Natural killer cell (primary cell): ENCODE measurements at regions not wholly inside any gene's neighbourhood (a gene's known extent, or its start where the extent isn't known, plus 50 kb on each side); places are given as distances from the start of the nearest gene placed in this dataset.
"Not testable (repeated sequence)": the region's sequence is repeated elsewhere in the genome, so short reads cannot be mapped to it uniquely, and the experiment has no call there.

Experiments
- ATAC-seq, 3 donors: fragments of 150-1000 bp in 2 of 3; fragments of 200-7000 bp in 1 of 3; cut with Tn5 transposase; 1 replicate in 1 of 3; 2 replicates in 2 of 3; pipeline ENCODE4 v1.10.0; 2021; ENCODE audit warnings: mild to moderate bottlenecking in 2 of 3, moderate library complexity in 2 of 3
- DNase-seq, 2 donors: peaks; one replicate each; pipeline versions ENCODE4 v3.0.0 to v3.0.0-alpha.2; 2013 to 2021; ENCODE audit warnings: mixed read lengths in 1 of 2
- H3K27ac ChIP-seq: one replicate; pipeline ENCODE4 v1.5.1; 2013; ENCODE audit warnings: mild to moderate bottlenecking, low read length
- H3K27me3 ChIP-seq: one replicate; pipeline ENCODE4 v1.6.1; 2013; ENCODE audit warnings: low read length; ENCODE audit not compliant: control insufficient read depth, insufficient read depth
- H3K36me3 ChIP-seq: one replicate; pipeline ENCODE4 v1.6.1; 2013; ENCODE audit warnings: low read length; ENCODE audit not compliant: control insufficient read depth, insufficient read depth
- H3K4me1 ChIP-seq: one replicate; pipeline ENCODE4 v1.6.1; 2013; ENCODE audit warnings: low read length; ENCODE audit not compliant: control insufficient read depth, insufficient read depth
- H3K4me3 ChIP-seq: one replicate; pipeline ENCODE4 v1.5.1; 2013; ENCODE audit warnings: low read length
- H3K9me3 ChIP-seq: one replicate; pipeline ENCODE4 v1.6.1; 2013; ENCODE audit warnings: low read length; ENCODE audit not compliant: control insufficient read depth, insufficient read depth
- H3K27ac Mint-ChIP-seq, 2 donors: one replicate each; pipeline ENCODE4 v1.8.0; 2022; ENCODE audit warnings: mild to moderate bottlenecking in 2 of 2, mixed read lengths in 2 of 2, moderate library complexity in 1 of 2
- H3K27me3 Mint-ChIP-seq, 2 donors: one replicate each; pipeline ENCODE4 v1.8.0; 2022; ENCODE audit warnings: low read depth in 2 of 2, mixed read lengths in 2 of 2
- H3K36me3 Mint-ChIP-seq: one replicate; pipeline ENCODE4 v1.8.0; 2022; ENCODE audit warnings: mixed read lengths
- H3K4me1 Mint-ChIP-seq, 2 donors: one replicate each; pipeline ENCODE4 v1.8.0; 2022; ENCODE audit warnings: mixed read lengths in 2 of 2
- H3K4me3 Mint-ChIP-seq: one replicate; pipeline ENCODE4 v1.8.0; 2022; ENCODE audit warnings: mild to moderate bottlenecking, moderate library complexity, mixed read lengths
- H3K9me3 Mint-ChIP-seq, 2 donors: one replicate each; pipeline ENCODE4 v1.8.0; 2022; ENCODE audit warnings: mixed read lengths in 2 of 2
- WGBS: methylation state at CpG from one replicate; pipeline ENCODE4 v1.1.7; 2013; ENCODE audit warnings: missing lambda C conversion rate; ENCODE audit not compliant: insufficient coverage; 5-methylcytosine and 5-hydroxymethylcytosine counted together
- intact Hi-C: fragments of 100-400 bp; cut with micrococcal nuclease; formaldehyde crosslinking; loops from one replicate; pipeline ENCODE4 v1.14.2; 2022
- TF ChIP-seq, protein P1 (sequence below): fragments of 200-600 bp; IDR thresholded peaks from one replicate; pipeline ENCODE4 v1.8.0; 2022; ENCODE audit warnings: antibody characterized with exemption

DNA sequence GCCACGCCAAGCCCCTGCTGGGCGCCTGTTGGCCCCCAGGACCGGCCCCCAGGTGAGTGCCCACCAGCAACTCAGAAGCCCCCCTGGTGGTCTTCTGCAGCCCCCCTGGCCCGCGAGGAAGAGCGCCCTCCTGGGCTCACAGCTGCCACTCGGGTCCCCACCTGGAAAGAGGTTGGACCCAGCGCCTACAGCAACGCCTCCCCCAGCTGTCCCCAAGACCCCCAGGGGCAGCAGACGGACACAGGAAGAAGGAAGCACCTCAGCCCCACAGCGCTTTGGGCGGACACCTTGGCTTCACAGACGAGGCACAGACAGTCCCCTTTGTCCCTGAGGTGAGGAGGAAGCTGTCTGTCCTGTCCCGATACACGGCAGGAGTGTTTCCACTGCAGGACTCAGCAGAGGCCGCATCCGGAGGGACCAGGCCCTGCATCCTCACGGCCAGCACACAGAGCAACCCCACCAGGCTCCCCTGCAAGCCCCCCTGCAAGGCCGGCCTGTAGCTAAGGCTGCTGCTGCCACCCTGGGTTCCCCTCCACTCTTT is 115.6 kb upstream of the NKX1-1 start:
- H3K36me3 ChIP-seq: no peaks in the 10 kb centered on the region
- peaks cover 3% of the 10 kb centered on the region for H3K4me1 ChIP-seq
- no peak overlapping the region for H3K27ac ChIP-seq
- H3K27me3 ChIP-seq: peaks cover 9% of the 10 kb centered on the region
- no peaks in the 10 kb centered on the region for H3K9me3 ChIP-seq
- 84% methylated on average over 19 of the region's 19 CpGs for WGBS
- Mint-ChIP-seq H3K36me3 (no peaks in the 10 kb centered on the region), H3K27ac (no peak overlapping the region), H3K27me3 (peaks cover 31 to 38% of the 10 kb centered on the region in 2 donors), H3K9me3 (no peaks in the 10 kb centered on the region), H3K4me1 (peaks cover 0 to 10% of the 10 kb centered on the region in 2 donors), H3K4me3 (no peak overlapping the region)
- ATAC-seq (no peak), DNase-seq (no peak)
- TF ChIP-seq, protein P1, sequence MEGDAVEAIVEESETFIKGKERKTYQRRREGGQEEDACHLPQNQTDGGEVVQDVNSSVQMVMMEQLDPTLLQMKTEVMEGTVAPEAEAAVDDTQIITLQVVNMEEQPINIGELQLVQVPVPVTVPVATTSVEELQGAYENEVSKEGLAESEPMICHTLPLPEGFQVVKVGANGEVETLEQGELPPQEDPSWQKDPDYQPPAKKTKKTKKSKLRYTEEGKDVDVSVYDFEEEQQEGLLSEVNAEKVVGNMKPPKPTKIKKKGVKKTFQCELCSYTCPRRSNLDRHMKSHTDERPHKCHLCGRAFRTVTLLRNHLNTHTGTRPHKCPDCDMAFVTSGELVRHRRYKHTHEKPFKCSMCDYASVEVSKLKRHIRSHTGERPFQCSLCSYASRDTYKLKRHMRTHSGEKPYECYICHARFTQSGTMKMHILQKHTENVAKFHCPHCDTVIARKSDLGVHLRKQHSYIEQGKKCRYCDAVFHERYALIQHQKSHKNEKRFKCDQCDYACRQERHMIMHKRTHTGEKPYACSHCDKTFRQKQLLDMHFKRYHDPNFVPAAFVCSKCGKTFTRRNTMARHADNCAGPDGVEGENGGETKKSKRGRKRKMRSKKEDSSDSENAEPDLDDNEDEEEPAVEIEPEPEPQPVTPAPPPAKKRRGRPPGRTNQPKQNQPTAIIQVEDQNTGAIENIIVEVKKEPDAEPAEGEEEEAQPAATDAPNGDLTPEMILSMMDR: no peak
- H3K4me3 ChIP-seq: no peak overlapping the region
- intact Hi-C loops: no loop called here

DNA sequence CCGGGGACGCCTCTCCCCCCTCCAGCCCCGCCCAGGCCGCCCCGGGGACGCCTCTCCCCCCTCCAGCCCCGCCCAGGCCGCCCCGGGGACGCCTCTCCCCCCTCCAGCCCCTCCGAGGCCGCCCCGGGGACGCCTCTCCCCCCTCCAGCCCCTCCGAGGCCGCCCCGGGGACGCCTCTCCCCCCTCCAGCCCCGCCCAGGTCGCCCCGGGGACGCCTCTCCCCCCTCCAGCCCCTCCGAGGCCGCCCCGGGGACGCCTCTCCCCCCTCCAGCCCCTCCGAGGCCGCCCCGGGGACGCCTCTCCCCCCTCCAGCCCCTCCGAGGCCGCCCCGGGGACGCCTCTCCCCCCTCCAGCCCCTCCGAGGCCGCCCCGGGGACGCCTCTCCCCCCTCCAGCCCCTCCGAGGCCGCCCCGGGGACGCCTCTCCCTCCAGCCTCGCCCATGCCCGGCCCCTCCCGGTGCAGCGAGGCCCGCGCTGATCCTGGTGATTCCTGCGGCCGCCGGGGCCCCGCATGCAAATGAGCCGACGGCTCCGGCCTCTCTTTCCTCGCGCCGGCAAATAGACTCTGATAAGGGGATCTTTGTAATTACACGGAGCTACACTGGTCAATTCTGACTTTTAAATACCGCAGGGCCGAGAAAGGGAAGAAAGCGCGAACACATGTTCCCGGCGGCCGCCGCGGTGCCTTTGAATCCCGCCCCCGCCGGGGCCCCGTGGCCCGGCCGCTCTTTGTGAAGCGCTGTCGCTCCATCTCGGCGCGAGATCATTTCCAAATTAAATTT is 114.7 kb upstream of the NKX1-1 start:
- 19% methylated on average over 44 of the region's 79 CpGs for WGBS
- H3K4me3 ChIP-seq, H3K9me3 ChIP-seq, H3K4me1 ChIP-seq, H3K27ac Mint-ChIP-seq, H3K36me3 Mint-ChIP-seq, intact Hi-C loops, H3K27me3 ChIP-seq, H3K27ac ChIP-seq, H3K9me3 Mint-ChIP-seq, H3K36me3 ChIP-seq: not testable (repeated sequence)
- Mint-ChIP-seq H3K4me1 (peaks cover 0 to 10% of the 10 kb centered on the region in 2 donors), H3K4me3 (peak overlapping the region; percentile 52), H3K27me3 (peaks cover 34 to 35% of the 10 kb centered on the region in 2 donors)
- peak in 2 of 3 donors; percentile 40 to 46 for ATAC-seq
- DNase-seq: peak in 1 of 2 donors; percentile 16

DNA sequence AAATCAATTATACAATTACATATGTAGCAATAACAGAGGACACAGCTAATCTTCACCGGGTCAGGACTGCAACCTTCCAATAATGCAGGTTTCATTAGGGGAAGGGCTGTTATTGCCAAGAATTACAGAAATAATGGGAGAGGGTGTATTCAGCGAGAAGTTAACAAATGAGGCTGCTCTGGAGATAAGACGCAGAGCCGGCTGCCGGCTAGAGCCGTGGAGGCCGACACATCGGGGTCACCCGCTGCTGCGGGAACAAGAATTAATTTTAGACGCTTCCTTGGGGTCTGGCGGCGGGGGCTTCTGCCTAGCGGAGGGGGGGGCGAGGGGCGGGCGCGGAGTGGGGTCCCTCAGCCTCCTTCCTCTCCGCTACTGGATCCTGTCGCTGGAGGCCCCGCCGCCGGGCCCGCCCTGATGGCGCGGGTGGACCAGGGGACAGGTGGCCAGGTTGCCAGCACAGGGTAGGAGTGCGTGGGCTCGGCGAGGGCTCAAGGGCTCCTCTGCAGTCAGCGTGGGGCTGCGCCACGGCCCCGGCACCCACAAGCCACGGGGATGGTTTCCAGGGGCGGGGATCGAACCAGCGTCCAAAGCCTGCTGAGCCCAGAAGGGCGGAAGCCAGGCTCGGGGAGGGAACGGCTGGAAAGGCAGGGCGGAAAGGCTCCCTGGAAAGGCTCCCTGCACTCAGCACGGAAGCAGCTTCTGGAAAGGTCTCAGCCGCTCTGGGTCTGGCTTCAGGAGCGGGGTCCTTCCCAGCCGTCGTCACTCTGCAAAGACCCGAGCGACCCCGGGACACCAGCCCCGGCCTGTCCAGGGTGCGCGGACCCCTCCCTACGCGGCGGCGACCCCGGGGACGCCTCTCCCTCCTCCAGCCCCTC is 113.8 kb upstream of the NKX1-1 start:
- Histone ChIP-seq H3K4me1 (peaks cover 3% of the 10 kb centered on the region), H3K4me3 (no peak overlapping the region), H3K36me3 (no peaks in the 10 kb centered on the region), H3K27me3 (peaks cover 9% of the 10 kb centered on the region), H3K9me3 (no peaks in the 10 kb centered on the region), H3K27ac (no peak overlapping the region)
- H3K27ac Mint-ChIP-seq: no peak overlapping the region
- 91% methylated on average over 58 of the region's 58 CpGs for WGBS
- H3K27me3 Mint-ChIP-seq: peaks cover 26 to 30% of the 10 kb centered on the region in 2 donors
- TF ChIP-seq, protein P1: no peak
- no peak for ATAC-seq
- intact Hi-C loops: no loop called here
- peak overlapping the region; percentile 46 for H3K4me3 Mint-ChIP-seq
- DNase-seq: no peak
- no peaks in the 10 kb centered on the region for H3K9me3 Mint-ChIP-seq
- peaks cover 0 to 10% of the 10 kb centered on the region in 2 donors for H3K4me1 Mint-ChIP-seq
- no peaks in the 10 kb centered on the region for H3K36me3 Mint-ChIP-seq
